Astrocyte (in vitro differentiated cells and primary cell): ENCODE measurements at regions not wholly inside any gene's neighbourhood (a gene's known extent, or its start where the extent isn't known, plus 50 kb on each side); places are given as distances from the start of the nearest gene placed in this dataset.

Source experiments
- EZH2 ChIP-seq: IDR thresholded peaks from 2 replicates; pipeline ENCODE4 v1.6.1; 2012; ENCODE audit warnings: mild to moderate bottlenecking, low read length, inconsistent platforms; ENCODE audit not compliant: insufficient read depth
- TF ChIP-seq, protein P1 (sequence below): IDR thresholded peaks from 2 replicates; pipeline ENCODE4 v1.5.1; 2011; ENCODE audit warnings: low read depth, mild to moderate bottlenecking, inconsistent platforms, low read length, moderate library complexity; ENCODE audit not compliant: insufficient read depth

- TF ChIP-seq, protein P1, sequence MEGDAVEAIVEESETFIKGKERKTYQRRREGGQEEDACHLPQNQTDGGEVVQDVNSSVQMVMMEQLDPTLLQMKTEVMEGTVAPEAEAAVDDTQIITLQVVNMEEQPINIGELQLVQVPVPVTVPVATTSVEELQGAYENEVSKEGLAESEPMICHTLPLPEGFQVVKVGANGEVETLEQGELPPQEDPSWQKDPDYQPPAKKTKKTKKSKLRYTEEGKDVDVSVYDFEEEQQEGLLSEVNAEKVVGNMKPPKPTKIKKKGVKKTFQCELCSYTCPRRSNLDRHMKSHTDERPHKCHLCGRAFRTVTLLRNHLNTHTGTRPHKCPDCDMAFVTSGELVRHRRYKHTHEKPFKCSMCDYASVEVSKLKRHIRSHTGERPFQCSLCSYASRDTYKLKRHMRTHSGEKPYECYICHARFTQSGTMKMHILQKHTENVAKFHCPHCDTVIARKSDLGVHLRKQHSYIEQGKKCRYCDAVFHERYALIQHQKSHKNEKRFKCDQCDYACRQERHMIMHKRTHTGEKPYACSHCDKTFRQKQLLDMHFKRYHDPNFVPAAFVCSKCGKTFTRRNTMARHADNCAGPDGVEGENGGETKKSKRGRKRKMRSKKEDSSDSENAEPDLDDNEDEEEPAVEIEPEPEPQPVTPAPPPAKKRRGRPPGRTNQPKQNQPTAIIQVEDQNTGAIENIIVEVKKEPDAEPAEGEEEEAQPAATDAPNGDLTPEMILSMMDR = no peak
- TF ChIP-seq EZH2 = no peak
Observed at GRCh38 chr12:38201461-38202276, 114.9 kb upstream of the ALG10B start.
